ENCODE measurements at regions not wholly inside any gene's neighbourhood (a gene's known extent, or its start where the extent isn't known, plus 50 kb on each side); places are given as distances from the start of the nearest gene placed in this dataset.

DNA sequence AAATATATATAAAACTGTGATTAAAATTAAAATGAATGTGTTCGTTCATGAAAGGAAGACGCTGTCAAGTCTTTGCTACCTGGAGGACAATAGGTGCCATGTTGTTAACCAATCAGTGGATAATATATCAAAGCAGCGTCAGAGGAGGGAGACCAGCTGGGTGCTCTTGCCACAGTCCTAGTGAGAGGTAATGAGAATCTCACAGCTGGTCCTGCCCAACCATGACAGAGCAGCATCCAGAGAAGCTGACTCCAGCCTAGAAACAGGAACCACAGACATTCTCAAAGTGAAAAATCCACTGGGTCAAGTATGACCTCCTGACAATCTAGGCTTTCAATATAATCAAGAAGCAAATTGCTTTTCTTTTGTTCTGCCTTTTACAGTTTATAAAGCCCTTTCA is 94.5 kb upstream of the LRFN2 start:
- no peak for TF ChIP-seq CTCF (conservative IDR thresholded peaks at IDR 0.05)
- TF ChIP-seq EZH2 (IDR thresholded peaks at IDR 0.05; ENCODE audit: low read depth): no peak

Data from PC-9 (cell line).